GM12891 (cell line): ENCODE measurements at regions not wholly inside any gene's neighbourhood (a gene's known extent, or its start where the extent isn't known, plus 50 kb on each side); places are given as distances from the start of the nearest gene placed in this dataset.

Source experiments
- POLR2A ChIP-seq: IDR thresholded peaks from 2 replicates; pipeline ENCODE4 v1.6.1; 2011; ENCODE audit warnings: low read depth, low read length, control low read depth
- POLR2AphosphoS5 ChIP-seq: IDR thresholded peaks from 2 replicates; pipeline ENCODE4 v1.6.1; 2011; ENCODE audit warnings: low read depth, low read length, control low read depth
- TAF1 ChIP-seq: IDR thresholded peaks from 2 replicates; pipeline ENCODE4 v1.6.1; 2011; ENCODE audit warnings: low read depth, low read length, control low read depth

DNA sequence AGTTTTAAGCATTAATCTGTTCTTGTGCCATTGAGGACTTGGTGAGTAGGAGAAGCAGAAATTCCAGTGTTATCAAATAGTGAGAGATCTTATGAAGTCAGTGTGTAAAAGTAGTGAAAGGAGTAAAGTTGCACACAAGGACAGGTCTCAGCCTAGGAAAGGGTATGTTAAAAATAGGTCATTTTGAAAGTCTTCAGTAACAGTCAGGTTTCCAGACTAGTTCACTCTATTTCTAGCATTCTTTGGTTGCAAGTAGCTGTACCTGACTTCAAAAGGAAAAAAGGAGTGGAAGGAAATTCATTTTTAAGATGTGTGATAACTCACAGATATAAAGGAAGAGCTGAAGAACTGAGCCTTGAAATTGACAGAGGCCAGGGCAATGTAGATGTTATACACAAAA, 250.1 kb upstream of the SATB1 start:
- TF ChIP-seq POLR2AphosphoS5 (no peak), TAF1 (no peak), POLR2A (no peak)
